GM12878 (cell line): ENCODE measurements at regions not wholly inside any gene's neighbourhood (a gene's known extent, or its start where the extent isn't known, plus 50 kb on each side); places are given as distances from the start of the nearest gene placed in this dataset.

Experiments used
- ASH2L ChIP-seq: fragments of 300-600, 200-600 bp; sonication (generic); IDR thresholded peaks from 2 replicates; pipeline ENCODE4 v1.6.1; 2017; ENCODE audit warnings: low read depth, mild to moderate bottlenecking, borderline replicate concordance
- CTCF ChIP-seq, 3 experiments: IDR thresholded peaks in 2 of 3; conservative IDR thresholded peaks in 1 of 3; 2 replicates each; pipeline ENCODE4 v1.5.1; 2011; ENCODE audit warnings: low read depth in 3 of 3, low read length in 3 of 3, mild to moderate bottlenecking in 3 of 3, control low read depth in 2 of 3, moderate library complexity in 2 of 3, inconsistent platforms in 1 of 3, mixed read lengths in 1 of 3; ENCODE audit not compliant: control insufficient read depth in 2 of 3, insufficient read depth in 1 of 3; ENCODE audit errors: extremely low read depth in 1 of 3
- EZH2 ChIP-seq: IDR thresholded peaks from 2 replicates; pipeline ENCODE4 v1.6.1; 2012; ENCODE audit warnings: low read depth, mild to moderate bottlenecking, control low read depth, inconsistent platforms, low read length, borderline replicate concordance; ENCODE audit not compliant: control insufficient read depth
- HDAC2 ChIP-seq: fragments of 200-600 bp; sonication (generic); IDR thresholded peaks from 2 replicates; pipeline ENCODE4 v1.6.1; 2017
- JUNB ChIP-seq: IDR thresholded peaks from 2 replicates; pipeline ENCODE4 v1.6.1; 2016; ENCODE audit warnings: antibody characterized with exemption, mild to moderate bottlenecking
- KDM1A ChIP-seq: fragments of 200-600 bp; sonication (generic); IDR thresholded peaks from 2 replicates; pipeline ENCODE4 v1.6.1; 2016; ENCODE audit warnings: borderline replicate concordance
- POLR2A ChIP-seq: IDR thresholded peaks from 2 replicates; pipeline ENCODE4 v1.6.1; 2011; ENCODE audit warnings: low read depth, mild to moderate bottlenecking, low read length
- RAD51 ChIP-seq: fragments of 450-650 bp; IDR thresholded peaks from 2 replicates; pipeline ENCODE4 v1.6.1; 2016; ENCODE audit warnings: moderate library complexity, mild to moderate bottlenecking, inconsistent platforms
- RELA ChIP-seq: fragments of 450-650 bp; IDR thresholded peaks from 2 replicates; pipeline ENCODE4 v1.8.0; 2014; ENCODE audit warnings: borderline replicate concordance; ENCODE audit not compliant: partially characterized antibody
- SKIL ChIP-seq: fragments of 450-650 bp; IDR thresholded peaks from 2 replicates; pipeline ENCODE4 v1.6.1; 2017; ENCODE audit warnings: mild to moderate bottlenecking, low read depth, inconsistent platforms; ENCODE audit not compliant: poor library complexity, severe bottlenecking
- TAF1 ChIP-seq: IDR thresholded peaks from 2 replicates; pipeline ENCODE4 v1.6.1; 2011; ENCODE audit warnings: mild to moderate bottlenecking, low read depth, low read length, borderline replicate concordance

GRCh38 chr12:61996717-61997116, 263.5 kb upstream of the USP15 start:
- no peak for TF ChIP-seq ASH2L
- TF ChIP-seq POLR2A = no peak
- TF ChIP-seq KDM1A = no peak
- TF ChIP-seq RAD51 = no peak
- TF ChIP-seq SKIL = no peak
- no peak for TF ChIP-seq CTCF (IDR thresholded peaks at IDR 0.05 in 2 of 3, conservative IDR thresholded peaks at IDR 0.05 in 1 of 3; ENCODE audit: control insufficient read depth in 2 of 3, extremely low read depth in 1 of 3, insufficient read depth in 1 of 3, low read depth in 3 of 3, low read length in 3 of 3)
- no peak for TF ChIP-seq EZH2
- TF ChIP-seq TAF1 = no peak
- TF ChIP-seq RELA = no peak
- no peak for TF ChIP-seq JUNB
- TF ChIP-seq HDAC2 = no peak
